ENCODE measurements at regions not wholly inside any gene's neighbourhood (a gene's known extent, or its start where the extent isn't known, plus 50 kb on each side); places are given as distances from the start of the nearest gene placed in this dataset.
"Not testable (repeated sequence)": the region's sequence is repeated elsewhere in the genome, so short reads cannot be mapped to it uniquely, and the experiment has no call there.

DNA sequence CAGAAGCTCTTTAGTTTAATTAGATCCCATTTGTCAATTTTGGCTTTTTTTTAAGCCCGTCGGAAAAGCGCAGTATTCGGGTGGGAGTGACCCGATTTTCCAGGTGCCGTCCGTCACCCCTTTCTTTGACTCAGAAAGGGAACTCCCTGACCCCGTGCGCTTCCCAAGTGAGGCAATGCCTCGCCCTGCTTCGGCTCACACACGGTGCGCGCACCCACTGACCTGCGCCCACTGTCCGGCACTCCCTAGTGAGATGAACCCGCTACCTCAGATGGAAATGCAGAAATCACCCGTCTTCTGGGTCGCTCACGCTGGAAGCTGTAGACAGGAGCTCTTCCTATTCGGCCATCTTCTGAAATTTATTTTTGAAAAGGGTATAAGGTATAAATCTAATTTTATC, 433.4 kb upstream of the NRG3 start:
- DNase-seq (ENCODE audit: low spot score) = not testable (repeated sequence)

GRCh38 chr10:81444242-81444929, 430.6 kb upstream of the NRG3 start:
- DNase-seq (ENCODE audit: low spot score) = no peak

DNA sequence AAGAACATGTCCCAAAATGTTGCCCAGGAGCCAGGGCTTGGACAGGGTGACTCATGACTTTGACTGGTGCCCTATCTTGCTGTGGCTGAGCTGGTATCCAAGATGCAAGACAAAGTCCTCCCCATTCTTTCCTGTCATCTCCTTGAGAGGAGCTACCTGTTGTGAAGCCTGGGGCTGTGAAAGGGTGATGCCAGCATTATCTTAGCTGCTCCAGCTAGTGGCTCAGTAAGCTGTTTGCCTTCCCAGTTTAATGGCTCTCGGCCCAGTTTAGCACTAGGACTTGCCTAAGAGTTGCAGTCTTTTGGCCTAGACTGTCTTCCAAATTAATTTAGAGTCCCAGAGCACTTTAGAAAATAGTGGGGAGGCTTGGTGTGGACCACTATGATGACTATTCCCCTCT, 424.3 kb upstream of the NRG3 start:
- no peak for DNase-seq (ENCODE audit: low spot score)

DNA sequence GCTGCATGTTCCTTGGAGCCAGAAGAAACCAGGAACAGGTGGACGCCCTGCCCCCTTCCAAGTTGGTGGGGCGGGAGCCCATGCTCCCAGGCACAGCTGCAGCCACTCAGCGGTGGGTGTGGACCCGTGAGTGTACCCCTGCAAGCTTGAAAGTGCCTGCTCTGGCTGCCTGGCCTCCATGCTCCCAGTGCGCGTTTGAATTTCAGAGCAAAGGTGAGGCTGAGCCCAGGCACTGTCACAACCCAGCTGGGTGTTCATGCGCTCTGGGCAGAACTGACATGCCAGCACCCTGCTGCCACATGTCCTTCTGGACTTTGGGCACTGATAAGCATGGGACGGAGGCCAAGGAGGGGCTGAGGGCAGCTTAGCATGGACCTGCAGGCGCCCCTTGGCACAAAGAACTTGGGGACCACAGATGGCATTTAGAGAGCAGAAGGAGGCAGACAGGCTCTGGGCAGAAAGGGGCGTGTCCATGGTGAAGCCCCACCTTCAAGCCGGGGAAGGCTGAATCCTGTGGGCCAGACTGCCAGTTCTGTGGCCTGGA, 402.0 kb upstream of the NRG3 start:
- DNase-seq (ENCODE audit: low spot score) = no peak

GRCh38 chr10:81473755-81474154, 401.2 kb upstream of the NRG3 start:
- DNase-seq (ENCODE audit: low spot score) = no peak

DNA sequence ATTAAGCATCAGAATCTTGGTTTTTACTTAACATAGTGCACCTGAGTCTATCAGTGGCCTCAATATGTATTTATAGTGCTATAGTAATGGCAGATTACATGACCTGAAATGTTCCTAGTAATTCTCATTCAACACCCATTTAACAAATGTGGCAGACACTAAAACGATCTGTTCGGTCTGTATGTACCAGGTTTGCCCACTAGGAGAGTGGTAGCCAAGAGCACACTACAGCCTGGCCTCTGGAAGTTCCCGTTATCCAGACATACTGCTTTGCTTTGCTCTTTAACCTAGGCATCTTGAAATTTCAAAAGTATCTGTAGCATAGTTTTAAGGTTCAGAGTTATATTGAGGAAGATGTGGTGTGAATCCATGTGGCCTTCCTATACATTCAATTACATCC, 395.7 kb upstream of the NRG3 start:
- no peak for DNase-seq (ENCODE audit: low spot score)

DNA sequence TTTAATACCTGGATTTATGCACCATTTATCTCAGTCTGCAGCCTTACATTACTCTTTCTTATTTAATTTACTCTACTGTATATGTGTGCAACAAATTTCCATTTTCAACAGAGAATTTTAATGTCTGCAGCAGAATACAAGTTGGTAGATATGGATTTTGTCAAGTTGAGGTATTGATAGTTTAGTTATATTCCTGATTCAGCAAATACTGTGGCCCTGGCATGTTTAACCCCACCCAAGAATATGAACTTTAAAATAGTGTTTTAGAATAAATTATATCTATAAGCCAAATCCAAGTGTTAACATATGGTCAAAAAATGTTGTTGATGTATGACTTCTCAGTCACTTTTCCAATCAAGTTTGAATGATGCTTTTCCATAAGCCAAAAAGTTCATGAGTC, 378.4 kb upstream of the NRG3 start:
- DNase-seq (ENCODE audit: low spot score) = no peak

DNA sequence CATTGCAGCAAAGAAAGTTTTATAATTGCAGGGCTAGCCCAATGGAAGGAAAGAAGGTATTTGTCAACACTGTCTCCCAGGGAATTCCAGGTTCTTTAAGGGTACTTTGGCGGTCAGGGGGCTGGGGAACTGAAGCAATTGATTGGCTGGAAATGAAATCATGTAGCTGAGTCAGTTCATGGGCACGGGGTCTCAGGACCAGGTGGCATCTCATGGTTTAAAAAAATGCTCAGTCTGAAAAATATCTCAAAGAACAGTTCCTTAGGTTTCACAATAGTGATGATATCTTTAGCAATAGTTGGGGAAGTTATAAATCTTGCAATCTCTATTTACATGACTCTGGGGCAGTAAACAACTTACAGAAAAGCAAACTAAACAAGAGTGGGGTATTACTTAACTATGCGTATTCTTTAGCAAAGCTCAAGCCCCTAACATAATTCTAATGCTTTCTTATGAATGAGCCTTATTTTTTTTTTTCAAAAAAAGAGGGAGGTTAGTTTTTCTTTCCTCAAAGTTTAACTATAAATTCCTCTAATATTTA, 376.9 kb upstream of the NRG3 start:
- DNase-seq (ENCODE audit: low spot score) = peak; percentile 5

DNA sequence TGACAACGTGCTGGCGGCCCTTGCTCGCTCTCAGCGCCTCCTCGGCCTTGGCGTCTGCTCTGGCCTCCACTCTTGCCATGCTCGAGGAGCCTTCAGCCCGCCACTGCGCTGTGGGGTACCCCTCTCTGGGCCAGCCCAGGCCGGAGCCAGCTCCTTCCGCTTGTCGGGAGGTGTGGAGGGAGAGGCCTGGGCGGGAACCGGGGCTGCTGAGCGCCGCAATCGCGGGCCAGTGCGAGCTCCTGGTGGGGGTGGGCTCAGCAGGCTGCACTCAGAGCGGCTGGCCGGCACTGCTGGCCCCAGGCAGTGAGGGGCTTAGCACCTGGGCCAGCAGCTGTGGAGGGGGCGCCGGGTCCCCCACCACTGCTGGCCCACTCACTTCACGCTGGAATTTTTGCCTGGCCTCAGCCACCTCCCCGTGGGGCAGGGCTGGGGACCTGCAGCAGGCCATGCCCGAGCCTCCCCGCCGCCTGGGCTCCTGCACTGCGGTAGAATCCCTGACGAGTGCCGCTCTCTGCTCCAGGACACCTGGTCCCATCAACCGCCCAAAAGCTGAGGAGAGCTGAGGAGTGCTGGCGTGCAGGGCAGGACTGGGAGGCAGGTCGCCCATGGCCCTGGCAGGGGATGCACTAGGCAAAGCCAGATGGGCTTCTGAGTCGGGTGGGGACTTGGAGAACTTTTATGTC, 372.2 kb upstream of the NRG3 start:
- no peak for DNase-seq (ENCODE audit: low spot score)

DNA sequence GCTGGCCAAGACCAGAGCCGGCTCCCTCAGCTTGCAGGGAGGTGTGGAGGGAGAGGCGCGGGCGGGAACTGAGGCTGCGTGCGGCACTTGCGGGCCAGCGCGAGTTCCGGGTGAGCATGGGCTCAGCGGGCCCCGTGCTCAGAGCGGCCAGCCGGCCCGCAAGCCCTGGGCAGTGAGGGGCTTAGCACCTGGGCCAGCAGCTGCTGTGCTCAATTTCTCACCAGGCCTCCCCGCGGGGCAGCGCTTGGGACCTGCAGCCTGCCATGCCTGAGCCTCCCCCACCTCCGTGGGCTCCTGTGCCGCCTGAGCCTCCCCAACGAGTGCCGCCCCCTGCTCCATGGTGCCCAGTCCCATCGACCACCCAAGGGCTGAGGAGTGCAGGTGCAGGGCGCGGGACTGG, 369.2 kb upstream of the NRG3 start:
- DNase-seq (ENCODE audit: low spot score) = not testable (repeated sequence)

- DNase-seq (ENCODE audit: low spot score) = no peak
Observed at GRCh38 chr10:81514811-81515210, 360.2 kb upstream of the NRG3 start.

GRCh38 chr10:81520688-81521087, 354.3 kb upstream of the NRG3 start:
- DNase-seq (ENCODE audit: low spot score) = no peak

DNA sequence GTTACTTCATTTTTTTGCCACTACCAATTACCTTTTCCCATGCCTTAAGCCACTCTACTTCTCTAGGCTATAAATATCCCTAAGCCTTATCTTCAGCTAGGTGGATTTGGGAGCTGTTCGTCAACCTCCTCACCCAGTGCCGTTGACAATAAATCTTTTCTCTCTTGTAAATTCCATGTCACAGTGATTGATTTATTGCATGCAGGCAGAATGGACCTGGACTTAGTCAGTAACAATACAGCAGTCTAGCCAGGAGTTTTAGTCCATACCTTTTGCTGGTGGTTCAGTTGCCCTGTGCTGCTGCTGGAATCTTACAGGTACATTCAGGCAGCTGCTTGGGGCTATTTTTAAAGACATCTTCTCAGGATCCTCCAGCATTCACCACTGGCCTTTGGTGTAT, 350.5 kb upstream of the NRG3 start:
- no peak for DNase-seq (ENCODE audit: low spot score)

DNA sequence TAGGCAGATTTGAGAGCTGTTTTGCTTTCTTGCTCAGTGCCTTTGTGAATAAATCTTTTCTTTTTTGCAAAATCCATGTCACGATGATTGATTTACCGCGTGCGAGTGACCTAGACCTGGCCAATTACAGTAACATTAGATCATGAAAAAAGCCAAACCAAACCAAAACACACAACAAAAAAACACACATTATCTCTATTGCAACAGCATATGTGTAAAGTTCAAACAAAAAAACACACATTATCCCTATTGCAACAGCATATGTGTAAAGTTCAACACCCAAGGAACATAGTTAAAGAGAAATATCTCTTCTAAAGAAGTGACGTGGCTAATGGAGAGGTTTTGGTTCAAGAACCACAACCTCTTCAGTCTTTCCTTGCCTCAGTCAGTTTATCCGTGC, 342.6 kb upstream of the NRG3 start:
- DNase-seq (ENCODE audit: low spot score) = no peak

DNA sequence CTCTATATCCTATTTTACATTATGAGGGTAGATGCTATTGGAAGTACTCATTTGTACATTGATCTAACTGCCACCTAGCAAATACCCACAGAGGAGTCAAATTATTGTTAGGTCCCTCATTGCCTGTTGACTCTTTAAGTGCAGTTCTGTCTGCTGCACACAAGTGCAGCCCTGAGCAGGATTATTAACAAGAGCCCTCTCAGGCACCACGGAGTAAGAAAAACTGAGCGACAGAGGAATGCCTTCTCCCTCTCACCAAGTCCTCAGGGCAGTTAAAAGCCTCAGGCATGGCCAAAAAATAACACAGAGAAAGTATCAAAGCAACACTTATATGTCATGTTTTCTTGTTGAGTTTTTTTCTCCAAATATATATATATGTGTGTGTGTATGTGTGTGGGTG, 340.0 kb upstream of the NRG3 start:
- DNase-seq (ENCODE audit: low spot score) = no peak

GRCh38 chr10:81541517-81541916, 333.5 kb upstream of the NRG3 start:
- no peak for DNase-seq (ENCODE audit: low spot score)

GRCh38 chr10:81546243-81546642, 328.8 kb upstream of the NRG3 start:
- DNase-seq (ENCODE audit: low spot score) = no peak

DNA sequence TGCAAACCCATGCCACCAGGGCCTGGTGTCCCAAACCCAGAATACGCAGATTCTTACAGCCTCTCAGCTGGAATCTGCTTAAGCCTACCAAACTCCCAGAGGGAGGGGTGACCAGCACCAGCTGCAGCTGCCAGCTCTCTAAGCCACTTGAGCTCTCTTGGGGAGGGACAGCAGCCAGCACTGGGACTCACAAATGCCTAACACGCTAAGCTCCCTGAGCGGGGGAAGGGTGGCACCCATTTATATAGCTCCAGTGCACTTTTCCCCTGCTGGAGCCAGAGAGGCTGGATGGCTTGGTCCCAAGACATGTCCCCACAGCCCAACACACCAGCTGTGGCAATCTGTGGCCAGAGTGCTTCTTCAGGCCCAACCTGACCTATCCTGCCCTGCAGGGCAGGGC, 326.8 kb upstream of the NRG3 start:
- no peak for DNase-seq (ENCODE audit: low spot score)

GRCh38 chr10:81564143-81564542, 310.9 kb upstream of the NRG3 start:
- DNase-seq (ENCODE audit: low spot score) = no peak

DNA sequence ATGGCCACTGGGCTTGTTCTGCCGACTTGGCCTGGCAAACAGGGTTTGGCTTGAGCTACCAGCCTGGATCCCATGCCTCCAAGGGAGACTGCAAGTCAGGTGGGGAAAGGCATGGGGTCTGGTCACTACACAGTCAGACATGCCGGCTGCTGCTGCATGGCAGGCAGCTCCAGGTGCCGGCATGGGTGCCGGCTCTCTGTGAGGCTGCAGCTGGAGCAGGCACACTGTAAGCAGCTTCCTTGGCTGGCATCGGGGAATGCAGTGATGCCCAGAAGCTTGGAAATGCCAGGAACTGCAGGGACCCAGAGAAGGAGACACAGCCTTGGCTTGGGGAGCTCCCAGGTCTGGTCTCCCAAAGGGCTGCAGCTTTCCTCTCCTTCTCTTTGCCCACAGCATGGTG, 305.5 kb upstream of the NRG3 start:
- DNase-seq (ENCODE audit: low spot score) = no peak

- DNase-seq (ENCODE audit: low spot score) = no peak
Observed at GRCh38 chr10:81570349-81570748, 304.6 kb upstream of the NRG3 start.

DNA sequence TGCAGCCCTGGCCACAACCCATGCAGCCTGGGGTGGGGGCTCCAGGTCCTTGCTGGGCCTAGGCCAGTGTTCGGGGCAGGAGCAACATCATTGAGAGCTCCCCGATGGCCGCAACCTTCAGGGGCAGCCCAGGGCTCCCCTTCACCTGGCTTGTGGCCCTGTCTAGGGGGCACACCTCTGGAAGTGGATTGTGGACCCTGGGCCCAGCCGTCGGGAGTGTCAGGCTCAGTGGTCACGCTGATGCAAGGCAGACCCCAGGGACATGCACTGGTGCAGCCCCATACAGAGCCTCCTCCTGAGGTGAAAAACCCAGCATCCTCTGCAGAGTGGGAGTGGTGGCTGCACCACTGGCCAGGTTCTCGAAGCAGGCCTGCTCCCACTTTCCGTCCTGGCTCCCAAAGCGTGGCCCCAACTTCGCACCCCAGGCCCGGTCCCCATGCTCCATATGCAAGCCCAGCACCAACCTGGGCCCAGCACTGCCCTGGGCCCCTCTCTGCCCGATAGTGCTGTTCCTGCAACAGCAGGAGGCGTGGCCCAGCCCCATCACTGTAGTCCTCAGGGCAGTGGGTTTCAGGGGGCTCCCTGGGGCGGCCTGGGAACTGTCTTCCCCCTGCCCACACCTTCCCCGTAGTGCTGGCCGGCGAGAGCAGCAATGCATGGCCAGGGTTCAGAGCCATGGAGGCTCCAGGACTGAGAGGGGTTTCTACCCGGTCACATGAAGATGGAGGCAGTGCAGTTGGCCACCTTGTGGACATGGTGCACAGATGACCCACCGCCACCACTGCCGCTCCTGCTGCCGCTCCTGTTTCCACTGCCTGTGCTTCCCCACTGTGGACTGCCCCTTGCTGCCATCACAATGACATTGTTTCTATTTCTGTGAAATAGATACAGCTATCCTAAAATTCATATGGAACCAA, 303.9 kb upstream of the NRG3 start:
- no peak for DNase-seq (ENCODE audit: low spot score)

All from H4 (cell line).